Neural cell (in vitro differentiated cells): ENCODE measurements at regions not wholly inside any gene's neighbourhood (a gene's known extent, or its start where the extent isn't known, plus 50 kb on each side); places are given as distances from the start of the nearest gene placed in this dataset.

Experiments used
- EP300 ChIP-seq: fragments of 450-650 bp; conservative IDR thresholded peaks from 2 replicates; pipeline ENCODE4 v1.6.1; 2014; ENCODE audit warnings: antibody characterized with exemption, mild to moderate bottlenecking, moderate library complexity; ENCODE audit not compliant: poor library complexity, severe bottlenecking
- EZH2 ChIP-seq: fragments of 200-600, 300-800 bp; shearing (Covaris generic), sonication (generic); IDR thresholded peaks from 2 replicates; pipeline ENCODE4 v1.6.1; 2014; ENCODE audit warnings: antibody characterized with exemption, low read length, borderline replicate concordance, mild to moderate bottlenecking; ENCODE audit not compliant: insufficient read depth, poor library complexity, severe bottlenecking
- POLR2AphosphoS5 ChIP-seq: IDR thresholded peaks from 2 replicates; pipeline ENCODE4 v1.6.1; 2012
- RAD21 ChIP-seq: fragments of 450-650 bp; conservative IDR thresholded peaks from 2 replicates; pipeline ENCODE4 v1.6.1; 2014; ENCODE audit warnings: antibody characterized with exemption, mild to moderate bottlenecking, moderate library complexity
- SMC3 ChIP-seq: fragments of 450-650 bp; conservative IDR thresholded peaks from 2 replicates; pipeline ENCODE4 v1.6.1; 2014; ENCODE audit warnings: antibody characterized with exemption, mild to moderate bottlenecking, moderate library complexity; ENCODE audit not compliant: poor library complexity
- TAF1 ChIP-seq: IDR thresholded peaks from 2 replicates; pipeline ENCODE4 v1.6.1; 2012; ENCODE audit warnings: low read depth
- TF ChIP-seq, protein P1 (sequence below): fragments of 450-650 bp; IDR thresholded peaks from 2 replicates; pipeline ENCODE4 v1.5.1; 2014; ENCODE audit warnings: antibody characterized with exemption, mild to moderate bottlenecking, moderate library complexity; ENCODE audit not compliant: poor library complexity, severe bottlenecking
- TF ChIP-seq, protein P2 (sequence below): IDR thresholded peaks from 2 replicates; pipeline ENCODE4 v1.6.1; 2012; ENCODE audit warnings: borderline replicate concordance

DNA sequence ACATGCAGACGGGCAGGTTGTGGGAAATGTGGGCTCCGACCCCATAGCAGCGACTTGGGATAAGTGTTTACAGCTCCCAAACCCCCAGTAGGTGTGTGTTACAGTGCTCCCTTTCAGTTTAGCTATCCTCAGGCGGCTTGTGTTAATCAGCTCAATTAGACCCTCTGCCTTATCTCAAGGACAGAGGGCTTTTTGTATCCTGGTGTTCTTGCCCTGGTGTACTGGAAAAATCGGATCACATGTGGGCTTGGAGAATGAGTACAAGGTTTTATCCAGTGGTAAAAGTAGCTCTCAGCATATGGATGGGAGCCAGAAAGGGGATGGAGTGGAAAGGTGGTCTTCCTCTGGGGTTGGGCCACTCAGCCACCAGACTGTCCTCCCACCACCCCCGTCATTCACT lies 264.7 kb upstream of the SYT4 start:
- TF ChIP-seq POLR2AphosphoS5 (no peak), EZH2 (no peak), TAF1 (no peak), EP300 (no peak), RAD21 (no peak), SMC3 (no peak)
- TF ChIP-seq, protein P1, sequence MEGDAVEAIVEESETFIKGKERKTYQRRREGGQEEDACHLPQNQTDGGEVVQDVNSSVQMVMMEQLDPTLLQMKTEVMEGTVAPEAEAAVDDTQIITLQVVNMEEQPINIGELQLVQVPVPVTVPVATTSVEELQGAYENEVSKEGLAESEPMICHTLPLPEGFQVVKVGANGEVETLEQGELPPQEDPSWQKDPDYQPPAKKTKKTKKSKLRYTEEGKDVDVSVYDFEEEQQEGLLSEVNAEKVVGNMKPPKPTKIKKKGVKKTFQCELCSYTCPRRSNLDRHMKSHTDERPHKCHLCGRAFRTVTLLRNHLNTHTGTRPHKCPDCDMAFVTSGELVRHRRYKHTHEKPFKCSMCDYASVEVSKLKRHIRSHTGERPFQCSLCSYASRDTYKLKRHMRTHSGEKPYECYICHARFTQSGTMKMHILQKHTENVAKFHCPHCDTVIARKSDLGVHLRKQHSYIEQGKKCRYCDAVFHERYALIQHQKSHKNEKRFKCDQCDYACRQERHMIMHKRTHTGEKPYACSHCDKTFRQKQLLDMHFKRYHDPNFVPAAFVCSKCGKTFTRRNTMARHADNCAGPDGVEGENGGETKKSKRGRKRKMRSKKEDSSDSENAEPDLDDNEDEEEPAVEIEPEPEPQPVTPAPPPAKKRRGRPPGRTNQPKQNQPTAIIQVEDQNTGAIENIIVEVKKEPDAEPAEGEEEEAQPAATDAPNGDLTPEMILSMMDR = no peak
- TF ChIP-seq, protein P2, sequence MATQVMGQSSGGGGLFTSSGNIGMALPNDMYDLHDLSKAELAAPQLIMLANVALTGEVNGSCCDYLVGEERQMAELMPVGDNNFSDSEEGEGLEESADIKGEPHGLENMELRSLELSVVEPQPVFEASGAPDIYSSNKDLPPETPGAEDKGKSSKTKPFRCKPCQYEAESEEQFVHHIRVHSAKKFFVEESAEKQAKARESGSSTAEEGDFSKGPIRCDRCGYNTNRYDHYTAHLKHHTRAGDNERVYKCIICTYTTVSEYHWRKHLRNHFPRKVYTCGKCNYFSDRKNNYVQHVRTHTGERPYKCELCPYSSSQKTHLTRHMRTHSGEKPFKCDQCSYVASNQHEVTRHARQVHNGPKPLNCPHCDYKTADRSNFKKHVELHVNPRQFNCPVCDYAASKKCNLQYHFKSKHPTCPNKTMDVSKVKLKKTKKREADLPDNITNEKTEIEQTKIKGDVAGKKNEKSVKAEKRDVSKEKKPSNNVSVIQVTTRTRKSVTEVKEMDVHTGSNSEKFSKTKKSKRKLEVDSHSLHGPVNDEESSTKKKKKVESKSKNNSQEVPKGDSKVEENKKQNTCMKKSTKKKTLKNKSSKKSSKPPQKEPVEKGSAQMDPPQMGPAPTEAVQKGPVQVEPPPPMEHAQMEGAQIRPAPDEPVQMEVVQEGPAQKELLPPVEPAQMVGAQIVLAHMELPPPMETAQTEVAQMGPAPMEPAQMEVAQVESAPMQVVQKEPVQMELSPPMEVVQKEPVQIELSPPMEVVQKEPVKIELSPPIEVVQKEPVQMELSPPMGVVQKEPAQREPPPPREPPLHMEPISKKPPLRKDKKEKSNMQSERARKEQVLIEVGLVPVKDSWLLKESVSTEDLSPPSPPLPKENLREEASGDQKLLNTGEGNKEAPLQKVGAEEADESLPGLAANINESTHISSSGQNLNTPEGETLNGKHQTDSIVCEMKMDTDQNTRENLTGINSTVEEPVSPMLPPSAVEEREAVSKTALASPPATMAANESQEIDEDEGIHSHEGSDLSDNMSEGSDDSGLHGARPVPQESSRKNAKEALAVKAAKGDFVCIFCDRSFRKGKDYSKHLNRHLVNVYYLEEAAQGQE = no peak
